GM12872 (cell line): ENCODE measurements at regions not wholly inside any gene's neighbourhood (a gene's known extent, or its start where the extent isn't known, plus 50 kb on each side); places are given as distances from the start of the nearest gene placed in this dataset.

Experiments
- CTCF ChIP-seq: IDR thresholded peaks from 3 replicates; pipeline ENCODE4 v1.5.1; 2011; ENCODE audit warnings: low read depth, mild to moderate bottlenecking, low read length, moderate library complexity; ENCODE audit not compliant: insufficient read depth

- no peak for TF ChIP-seq CTCF
Measured at GRCh38 chr12:19630536-19630935, 191.2 kb downstream of the AEBP2 start.

- no peak for TF ChIP-seq CTCF
Measured at GRCh38 chr12:19633194-19633593, 193.9 kb downstream of the AEBP2 start.

GRCh38 chr12:19633641-19634040 lies 194.3 kb downstream of the AEBP2 start:
- no peak for TF ChIP-seq CTCF

- no peak for TF ChIP-seq CTCF
Measured at GRCh38 chr12:19639781-19640415, 200.6 kb downstream of the AEBP2 start.

GRCh38 chr12:19641235-19642080 lies 202.2 kb downstream of the AEBP2 start:
- no peak for TF ChIP-seq CTCF

GRCh38 chr12:19642345-19642744 lies 203.1 kb downstream of the AEBP2 start:
- no peak for TF ChIP-seq CTCF

GRCh38 chr12:19643635-19644034 lies 204.3 kb downstream of the AEBP2 start:
- no peak for TF ChIP-seq CTCF
